HepG2 (cell line): ENCODE measurements at regions not wholly inside any gene's neighbourhood (a gene's known extent, or its start where the extent isn't known, plus 50 kb on each side); places are given as distances from the start of the nearest gene placed in this dataset.

ENCODE experiments used
- ATAC-seq: fragments of 200-7000 bp; cut with Tn5 transposase; 3 replicates; pipeline ENCODE4 v1.9.1; 2020; ENCODE audit warnings: mild to moderate bottlenecking, moderate library complexity
- BruUV-seq: library from RNA; stranded (reverse); fragments of 400-500 nt; replicated peaks from 2 replicates; lab custom pipeline; 2021; lab: Mats Ljungman, UMichigan
- CTCF ChIA-PET: fragments of 300-600 bp; formaldehyde crosslinking; extraction: SDS; loops from one replicate; lab custom pipeline; 2021; ENCODE audit warnings: low total read pairs, inconsistent platforms, low intra/inter-chr PET ratio; lab: Yijun Ruan, JAX
- POLR2A ChIA-PET: fragments of 350-600 bp; sonication (Branson Sonifier 250); formaldehyde crosslinking; loops from one replicate; lab custom pipeline; 2020; ENCODE audit warnings: antibody characterized with exemption, inconsistent platforms; lab: Yijun Ruan, JAX
- DNase-seq: peaks from one replicate; pipeline ENCODE4 v3.0.0-alpha.2; 2015; ENCODE audit warnings: low spot score
- FAIRE-seq: peaks from 3 replicates; lab custom pipeline; 2011; peaks lifted over from hg19 to GRCh38; lab: Jason Lieb, UNC
- H2AFZ ChIP-seq: one replicate; pipeline ENCODE4 v1.6.1; 2011; ENCODE audit warnings: low read length, inconsistent platforms
- H3K27ac ChIP-seq: fragments of 300-600 bp; 3 replicates; pipeline ENCODE4 v1.8.0; 2011; ENCODE audit warnings: mixed run types, mild to moderate bottlenecking, mixed read lengths, low read length, inconsistent platforms; ENCODE audit not compliant: insufficient read depth; ENCODE audit errors: extremely low read length
- H3K27me3 ChIP-seq, 2 experiments: fragments of 200-600 bp in 1 of 2; 2 replicates in 1 of 2; 3 replicates in 1 of 2; pipeline versions ENCODE4 v1.6.0 to v1.8.0; 2011; ENCODE audit warnings: low read length in 2 of 2, mild to moderate bottlenecking in 2 of 2, moderate library complexity in 2 of 2, inconsistent platforms in 1 of 2; ENCODE audit not compliant: insufficient read depth in 2 of 2, control insufficient read depth in 1 of 2
- H3K36me3 ChIP-seq, 2 experiments: fragments of 200-600 bp in 1 of 2; replicated peaks in 1 of 2; 2 replicates in 1 of 2; 3 replicates in 1 of 2; pipeline versions ENCODE4 v1.5.1 to v1.8.0; 2011; ENCODE audit warnings: low read length in 2 of 2, inconsistent platforms in 1 of 2; ENCODE audit not compliant: insufficient read depth in 2 of 2, control insufficient read depth in 1 of 2
- H3K4me1 ChIP-seq: 2 replicates; pipeline ENCODE4 v1.5.1; 2012; ENCODE audit warnings: low read length, inconsistent platforms; ENCODE audit not compliant: insufficient read depth
- H3K4me2 ChIP-seq: 2 replicates; pipeline ENCODE4 v1.6.0; 2011; ENCODE audit warnings: low read depth, low read length, inconsistent platforms
- H3K4me3 ChIP-seq, 3 experiments: fragments of 200-600 bp in 1 of 3; sonication (generic), shearing (Covaris generic) in 1 of 3; replicated peaks in 1 of 3; 2 replicates each; pipeline ENCODE4 v1.5.1; 2011 to 2016; ENCODE audit warnings: low read length in 3 of 3, inconsistent platforms in 2 of 3, low read depth in 2 of 3, mild to moderate bottlenecking in 2 of 3, control low read depth in 1 of 3, mixed read lengths in 1 of 3; ENCODE audit not compliant: insufficient read depth in 1 of 3
- H3K79me2 ChIP-seq: one replicate; pipeline ENCODE4 v1.6.1; 2011; ENCODE audit warnings: low read length, inconsistent platforms; ENCODE audit not compliant: insufficient read depth
- H3K9ac ChIP-seq: 2 replicates; pipeline ENCODE4 v1.6.0; 2011; ENCODE audit warnings: mild to moderate bottlenecking, low read depth, low read length, inconsistent platforms; ENCODE audit not compliant: insufficient read depth
- H3K9me3 ChIP-seq: 2 replicates; pipeline ENCODE4 v1.5.1; 2012; ENCODE audit warnings: mild to moderate bottlenecking, low read length
- H4K20me1 ChIP-seq: 2 replicates; pipeline ENCODE4 v1.6.0; 2011; ENCODE audit warnings: inconsistent platforms, mild to moderate bottlenecking, low read length, moderate library complexity; ENCODE audit not compliant: insufficient read depth
- AHR ChIP-seq: IDR thresholded peaks from 2 replicates; pipeline ENCODE4 v1.6.1; 2018; ENCODE audit warnings: missing genetic modification reagents, missing compliant biosample characterization
- ASH2L ChIP-seq: fragments of 300-600, 200-600 bp; sonication (generic); IDR thresholded peaks from 2 replicates; pipeline ENCODE4 v1.7.0; 2017; ENCODE audit warnings: low read depth, mild to moderate bottlenecking, moderate library complexity, mixed read lengths, low read length; ENCODE audit not compliant: insufficient read length
- E2F2 ChIP-seq: sonication (generic); formaldehyde crosslinking; IDR thresholded peaks from 2 replicates; pipeline ENCODE4 v1.4.0; 2020; ENCODE audit warnings: missing genetic modification reagents, borderline replicate concordance
- KDM1A ChIP-seq: IDR thresholded peaks from 2 replicates; pipeline ENCODE4 v1.6.1; 2016; ENCODE audit warnings: missing compliant biosample characterization
- LRRFIP1 ChIP-seq: sonication (generic); formaldehyde crosslinking; conservative IDR thresholded peaks from 2 replicates; pipeline ENCODE4 v1.4.0; 2020; ENCODE audit warnings: missing genetic modification reagents
- MBNL3 ChIP-seq: fragments of 250-450 bp; sonication (Bioruptor Pico); conservative IDR thresholded peaks from 2 replicates; pipeline ENCODE4 v1.8.0; 2022; ENCODE audit warnings: mild to moderate bottlenecking, inconsistent platforms
- TCF7L2 ChIP-seq: IDR thresholded peaks from 2 replicates; pipeline ENCODE4 v1.6.1; 2011; ENCODE audit warnings: mild to moderate bottlenecking, low read depth, low read length, moderate library complexity
- TIGD3 ChIP-seq: sonication (generic); formaldehyde crosslinking; IDR thresholded peaks from 2 replicates; pipeline ENCODE4 v1.5.1; 2020; ENCODE audit warnings: mild to moderate bottlenecking, missing genetic modification reagents, borderline replicate concordance
- ZNF564 ChIP-seq: sonication (generic); formaldehyde crosslinking; IDR thresholded peaks from 2 replicates; pipeline ENCODE4 v1.8.1; 2023; ENCODE audit warnings: mild to moderate bottlenecking, missing genetic modification reagents
- ZNF678 ChIP-seq: sonication (generic); formaldehyde crosslinking; IDR thresholded peaks from 2 replicates; pipeline ENCODE4 v1.4.0; 2020; ENCODE audit warnings: mild to moderate bottlenecking, missing genetic modification reagents
- WGBS: methylation state at CpG from one replicate; pipeline ENCODE4 v1.1.6; 2017; ENCODE audit warnings: low lambda C conversion rate; 5-methylcytosine and 5-hydroxymethylcytosine counted together
- in situ Hi-C: cut with HindIII; loops from 2 replicates; pipeline ENCODE4 v1.10.0; 2017; ENCODE audit warnings: low pct_unique_long_range_greater_than_20kb; ENCODE audit not compliant: extremely low pct_ligation_motif_present
- intact Hi-C: fragments of 100-400 bp; cut with micrococcal nuclease; formaldehyde crosslinking; loops from one replicate; pipeline ENCODE4 v1.10.0; 2022; ENCODE audit not compliant: unreplicated experiment

GRCh38 chr15:62788224-62788623 lies 254.3 kb upstream of the TPM1 start:
- CTCF ChIA-PET, result no interaction called here
- intact Hi-C loops, result loop anchor here (10.0 kb wide), 1 partner anchor 367 kb away; the partner anchor contains the start of gene RPS27L
- no TSS peak for BruUV-seq

More at GRCh38 chr15:62788224-62788623, 254.3 kb upstream of the TPM1 start:
- Histone ChIP-seq H3K79me2 (no peaks in the 10 kb centered on the region), H3K36me3 (0 out of 5 replicates have a peak, but pooled peaks cover 1 to 7% of the 10 kb centered on the region in 2 experiments), H3K27ac (no peak overlapping the region), H2AFZ (no peak overlapping the region), H3K9me3 (no peaks in the 10 kb centered on the region), H4K20me1 (no peaks in the 10 kb centered on the region), H3K4me3 (no peak overlapping the region), H3K9ac (no peak overlapping the region), H3K4me2 (no peak overlapping the region), H3K27me3 (no peaks in the 10 kb centered on the region), H3K4me1 (no peaks in the 10 kb centered on the region)
- ATAC-seq, result no peak
- no peak for FAIRE-seq
- TF ChIP-seq ZNF678 (CRISPR knock-in tag) (no peak), TCF7L2 (no peak), AHR (CRISPR knock-in tag) (no peak), TIGD3 (CRISPR knock-in tag) (no peak), ZNF564 (CRISPR knock-in tag) (no peak), LRRFIP1 (CRISPR knock-in tag) (no peak), E2F2 (CRISPR knock-in tag) (no peak), KDM1A (CRISPR knock-in tag) (no peak), MBNL3 (CRISPR knock-in tag) (no peak), ASH2L (no peak)
- WGBS, result 86% methylated on average over 6 of the region's 6 CpGs
- POLR2A ChIA-PET, result no interaction called here
- in situ Hi-C loops, result loop anchor here (10.0 to 25.0 kb wide), 2 partner anchors 307 to 624 kb away; no protein-coding TSS in a partner anchor
- DNase-seq, result no peak
